OCI-LY3 (cell line): ENCODE measurements at regions not wholly inside any gene's neighbourhood (a gene's known extent, or its start where the extent isn't known, plus 50 kb on each side); places are given as distances from the start of the nearest gene placed in this dataset.

Experiments
- H2AFZ ChIP-seq: fragments of 200-600, 300-600 bp; shearing (Covaris generic); 2 replicates; pipeline ENCODE4 v1.6.0; 2014; ENCODE audit warnings: antibody characterized with exemption, low read depth, low read length
- H3K27ac ChIP-seq: fragments of 200-600, 300-600 bp; sonication (generic); 2 replicates; pipeline ENCODE4 v1.5.1; 2014; ENCODE audit warnings: mild to moderate bottlenecking, low read length, moderate library complexity, mixed read lengths
- H3K27me3 ChIP-seq: fragments of 200-600, 300-600 bp; sonication (generic); 2 replicates; pipeline ENCODE4 v1.6.1; 2014; ENCODE audit warnings: low read depth, low read length, mixed read lengths
- H3K36me3 ChIP-seq: fragments of 200-600, 300-600 bp; sonication (generic); replicated peaks from 2 replicates; pipeline ENCODE3; 2014; ENCODE audit warnings: low read depth, low read length, mixed read lengths
- H3K4me1 ChIP-seq: fragments of 300-600, 200-600 bp; sonication (generic); 2 replicates; pipeline ENCODE4 v1.6.1; 2014; ENCODE audit warnings: low read length, mixed read lengths
- H3K4me2 ChIP-seq: fragments of 200-600, 300-600 bp; sonication (generic); 2 replicates; pipeline ENCODE4 v1.6.1; 2014; ENCODE audit warnings: low read length, mixed read lengths
- H3K4me3 ChIP-seq: fragments of 300-600, 200-600 bp; sonication (generic); 2 replicates; pipeline ENCODE4 v1.5.1; 2014; ENCODE audit warnings: antibody characterized with exemption, mild to moderate bottlenecking, low read length, moderate library complexity
- H3K79me2 ChIP-seq: fragments of 300-600, 200-600 bp; shearing (Covaris generic); 2 replicates; pipeline ENCODE4 v1.6.1; 2014; ENCODE audit warnings: mild to moderate bottlenecking, low read length, mixed read lengths
- H3K9ac ChIP-seq: fragments of 300-600, 200-600 bp; shearing (Covaris generic); 2 replicates; pipeline ENCODE4 v1.6.0; 2014; ENCODE audit warnings: mild to moderate bottlenecking, low read length, moderate library complexity
- H3K9me3 ChIP-seq: fragments of 200-600, 300-600 bp; shearing (Covaris generic); 2 replicates; pipeline ENCODE4 v1.6.1; 2014; ENCODE audit warnings: low read length, mixed read lengths; ENCODE audit not compliant: insufficient read depth
- H4K20me1 ChIP-seq: fragments of 200-600, 300-600 bp; sonication (generic); 2 replicates; pipeline ENCODE4 v1.6.1; 2016; ENCODE audit warnings: low read length, mixed read lengths; ENCODE audit not compliant: insufficient read depth
- EZH2phosphoT487 ChIP-seq: fragments of 200-600 bp; shearing (Covaris generic); IDR thresholded peaks from 2 replicates; pipeline ENCODE4 v1.6.1; 2018; ENCODE audit warnings: antibody characterized with exemption, mixed run types, low read depth
- TF ChIP-seq, protein P1 (sequence below): fragments of 200-600, 300-600 bp; sonication (generic); IDR thresholded peaks from 2 replicates; pipeline ENCODE4 v1.5.1; 2014; ENCODE audit warnings: antibody characterized with exemption, low read length, low read depth

DNA sequence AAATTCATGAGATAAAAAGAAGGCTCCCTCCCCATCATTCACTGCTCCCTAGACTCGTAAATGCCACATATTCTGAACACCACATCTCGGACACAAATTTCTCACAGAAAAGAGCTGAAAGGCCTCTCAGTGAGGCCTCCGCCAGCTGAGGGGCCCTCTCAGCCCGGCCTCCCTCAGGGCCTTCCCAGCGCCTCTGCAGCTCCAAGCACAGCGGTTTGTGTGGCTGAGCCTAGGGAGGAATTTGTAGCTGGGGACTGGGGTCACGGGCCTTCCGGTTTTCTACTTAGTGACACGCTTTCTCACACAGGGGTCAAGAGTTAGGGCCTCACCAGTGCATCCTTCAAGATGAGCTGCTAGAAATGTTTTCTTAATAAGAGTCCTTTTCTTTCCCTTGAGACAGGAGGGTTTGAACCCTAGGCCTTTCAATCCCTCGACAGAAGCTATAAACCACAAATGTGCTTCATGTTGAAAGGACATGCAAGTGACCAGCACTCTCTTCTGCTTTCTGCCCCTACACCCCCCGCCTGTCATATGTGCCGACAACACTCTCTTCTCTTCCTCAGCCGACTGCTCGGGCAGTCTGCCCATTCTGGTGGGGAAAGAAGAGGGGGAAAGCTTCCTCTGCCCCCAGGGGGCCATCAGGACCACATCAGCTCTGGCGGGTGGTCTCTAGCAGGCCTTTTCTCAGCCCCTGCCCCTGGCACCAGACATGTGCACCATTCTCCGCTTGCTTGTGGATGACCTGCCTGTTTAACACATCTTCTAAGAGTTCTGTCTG lies 104.9 kb downstream of the CHIC2 start:
- no peak overlapping the region for H3K4me3 ChIP-seq
- H3K9ac ChIP-seq: no peak overlapping the region
- H3K4me2 ChIP-seq: no peak overlapping the region
- no peak overlapping the region for H2AFZ ChIP-seq
- no peaks in the 10 kb centered on the region for H4K20me1 ChIP-seq
- no peaks in the 10 kb centered on the region for H3K4me1 ChIP-seq
- H3K9me3 ChIP-seq: no peaks in the 10 kb centered on the region
- TF ChIP-seq, protein P1, sequence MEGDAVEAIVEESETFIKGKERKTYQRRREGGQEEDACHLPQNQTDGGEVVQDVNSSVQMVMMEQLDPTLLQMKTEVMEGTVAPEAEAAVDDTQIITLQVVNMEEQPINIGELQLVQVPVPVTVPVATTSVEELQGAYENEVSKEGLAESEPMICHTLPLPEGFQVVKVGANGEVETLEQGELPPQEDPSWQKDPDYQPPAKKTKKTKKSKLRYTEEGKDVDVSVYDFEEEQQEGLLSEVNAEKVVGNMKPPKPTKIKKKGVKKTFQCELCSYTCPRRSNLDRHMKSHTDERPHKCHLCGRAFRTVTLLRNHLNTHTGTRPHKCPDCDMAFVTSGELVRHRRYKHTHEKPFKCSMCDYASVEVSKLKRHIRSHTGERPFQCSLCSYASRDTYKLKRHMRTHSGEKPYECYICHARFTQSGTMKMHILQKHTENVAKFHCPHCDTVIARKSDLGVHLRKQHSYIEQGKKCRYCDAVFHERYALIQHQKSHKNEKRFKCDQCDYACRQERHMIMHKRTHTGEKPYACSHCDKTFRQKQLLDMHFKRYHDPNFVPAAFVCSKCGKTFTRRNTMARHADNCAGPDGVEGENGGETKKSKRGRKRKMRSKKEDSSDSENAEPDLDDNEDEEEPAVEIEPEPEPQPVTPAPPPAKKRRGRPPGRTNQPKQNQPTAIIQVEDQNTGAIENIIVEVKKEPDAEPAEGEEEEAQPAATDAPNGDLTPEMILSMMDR: no peak
- no peak for TF ChIP-seq EZH2phosphoT487
- no peaks in the 10 kb centered on the region for H3K79me2 ChIP-seq
- no peaks in the 10 kb centered on the region for H3K27me3 ChIP-seq
- H3K36me3 ChIP-seq: no peaks in the 10 kb centered on the region
- no peak overlapping the region for H3K27ac ChIP-seq

DNA sequence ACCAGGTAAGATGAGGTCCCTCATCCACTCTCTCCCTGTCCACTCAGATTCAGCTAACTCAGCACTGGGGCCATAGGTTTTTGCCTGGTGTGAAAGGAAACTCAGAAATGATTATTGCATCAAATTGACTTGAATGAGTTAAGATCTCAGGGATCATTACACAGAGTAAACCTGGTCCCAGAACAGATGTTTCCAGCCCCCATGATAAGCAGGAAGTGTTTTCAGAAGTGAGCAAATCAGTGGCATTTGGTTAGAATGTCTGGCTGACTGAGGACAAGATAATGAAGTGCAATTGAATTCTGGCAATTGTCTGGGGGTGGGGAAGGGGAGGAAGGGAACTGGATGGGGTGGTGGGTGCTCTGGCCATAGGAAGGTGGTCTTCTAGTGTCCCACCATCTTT lies 108.0 kb downstream of the CHIC2 start:
- H3K4me3 ChIP-seq: no peak overlapping the region
- no peaks in the 10 kb centered on the region for H3K27me3 ChIP-seq
- H3K36me3 ChIP-seq: no peaks in the 10 kb centered on the region
- H3K4me1 ChIP-seq: no peaks in the 10 kb centered on the region
- H3K9ac ChIP-seq: no peak overlapping the region
- no peaks in the 10 kb centered on the region for H3K9me3 ChIP-seq
- H2AFZ ChIP-seq: no peak overlapping the region
- no peaks in the 10 kb centered on the region for H3K79me2 ChIP-seq
- H3K27ac ChIP-seq: no peak overlapping the region
- no peak for TF ChIP-seq EZH2phosphoT487
- TF ChIP-seq, protein P1: no peak
- no peaks in the 10 kb centered on the region for H4K20me1 ChIP-seq
- no peak overlapping the region for H3K4me2 ChIP-seq

DNA sequence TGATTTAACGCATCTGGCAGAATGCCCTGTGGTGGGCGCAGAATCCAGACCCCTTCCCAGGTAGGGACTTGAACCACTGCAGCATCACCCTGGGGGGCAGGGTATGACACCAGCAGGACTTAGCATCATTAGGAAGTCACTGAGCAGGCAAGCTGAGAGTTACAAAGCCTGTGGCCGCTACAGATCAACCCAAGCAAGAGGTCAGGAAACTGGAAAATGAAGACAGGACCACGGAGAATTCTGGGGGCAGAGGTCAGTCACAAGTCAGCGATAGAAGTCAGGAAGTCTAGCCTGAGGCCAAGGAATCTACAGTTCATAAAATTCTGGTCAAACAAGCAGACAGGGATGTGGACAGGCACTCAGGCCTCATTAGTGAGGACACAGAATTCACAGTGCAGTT lies 108.4 kb downstream of the CHIC2 start:
- Histone ChIP-seq H3K4me1 (no peaks in the 10 kb centered on the region), H3K9ac (no peak overlapping the region), H3K27me3 (no peaks in the 10 kb centered on the region), H3K27ac (no peak overlapping the region), H3K4me2 (no peak overlapping the region), H2AFZ (no peak overlapping the region), H3K4me3 (no peak overlapping the region), H3K36me3 (no peaks in the 10 kb centered on the region), H4K20me1 (no peaks in the 10 kb centered on the region), H3K9me3 (no peaks in the 10 kb centered on the region), H3K79me2 (no peaks in the 10 kb centered on the region)
- TF ChIP-seq, protein P1: no peak
- TF ChIP-seq EZH2phosphoT487: no peak

DNA sequence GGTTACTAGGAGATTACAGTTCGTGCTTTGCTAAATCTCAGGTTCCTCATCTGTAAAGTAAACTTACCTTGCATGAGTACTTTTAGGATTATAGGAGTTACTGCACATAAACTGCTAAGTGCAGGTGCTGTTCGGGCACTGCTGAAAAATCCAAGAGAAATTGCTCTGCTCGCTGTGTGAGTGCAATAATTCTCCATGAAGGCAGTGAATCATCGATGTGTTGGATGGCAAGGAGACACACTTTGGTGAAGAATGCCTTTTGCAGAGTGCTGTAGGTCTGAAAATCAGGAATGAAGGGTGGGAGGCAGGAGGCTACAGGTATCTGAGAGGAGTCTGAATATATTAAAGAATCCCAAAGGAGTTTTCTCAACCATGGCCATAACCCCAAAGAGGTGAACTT lies 113.0 kb downstream of the CHIC2 start:
- H3K4me2 ChIP-seq: no peak overlapping the region
- no peaks in the 10 kb centered on the region for H3K27me3 ChIP-seq
- no peak overlapping the region for H2AFZ ChIP-seq
- no peak overlapping the region for H3K9ac ChIP-seq
- no peaks in the 10 kb centered on the region for H3K4me1 ChIP-seq
- H3K27ac ChIP-seq: no peak overlapping the region
- H4K20me1 ChIP-seq: no peaks in the 10 kb centered on the region
- no peak overlapping the region for H3K4me3 ChIP-seq
- TF ChIP-seq EZH2phosphoT487: no peak
- TF ChIP-seq, protein P1: no peak
- H3K36me3 ChIP-seq: no peaks in the 10 kb centered on the region
- no peaks in the 10 kb centered on the region for H3K9me3 ChIP-seq
- H3K79me2 ChIP-seq: no peaks in the 10 kb centered on the region
